HepG2 (cell line): ENCODE measurements at regions not wholly inside any gene's neighbourhood (a gene's known extent, or its start where the extent isn't known, plus 50 kb on each side); places are given as distances from the start of the nearest gene placed in this dataset.

ENCODE experiments used
- ATAC-seq: fragments of 200-7000 bp; cut with Tn5 transposase; 3 replicates; pipeline ENCODE4 v1.9.1; 2020; ENCODE audit warnings: mild to moderate bottlenecking, moderate library complexity
- BruUV-seq: library from RNA; stranded (reverse); fragments of 400-500 nt; replicated peaks from 2 replicates; lab custom pipeline; 2021; lab: Mats Ljungman, UMichigan
- CTCF ChIA-PET: fragments of 300-600 bp; formaldehyde crosslinking; extraction: SDS; loops from one replicate; lab custom pipeline; 2021; ENCODE audit warnings: low total read pairs, inconsistent platforms, low intra/inter-chr PET ratio; lab: Yijun Ruan, JAX
- POLR2A ChIA-PET: fragments of 350-600 bp; sonication (Branson Sonifier 250); formaldehyde crosslinking; loops from one replicate; lab custom pipeline; 2020; ENCODE audit warnings: antibody characterized with exemption, inconsistent platforms; lab: Yijun Ruan, JAX
- DNase-seq: peaks from one replicate; pipeline ENCODE4 v3.0.0-alpha.2; 2015; ENCODE audit warnings: low spot score
- FAIRE-seq: peaks from 3 replicates; lab custom pipeline; 2011; peaks lifted over from hg19 to GRCh38; lab: Jason Lieb, UNC
- H2AFZ ChIP-seq: one replicate; pipeline ENCODE4 v1.6.1; 2011; ENCODE audit warnings: low read length, inconsistent platforms
- H3K27ac ChIP-seq: fragments of 300-600 bp; 3 replicates; pipeline ENCODE4 v1.8.0; 2011; ENCODE audit warnings: mixed run types, mild to moderate bottlenecking, mixed read lengths, low read length, inconsistent platforms; ENCODE audit not compliant: insufficient read depth; ENCODE audit errors: extremely low read length
- H3K27me3 ChIP-seq, 2 experiments: fragments of 200-600 bp in 1 of 2; 2 replicates in 1 of 2; 3 replicates in 1 of 2; pipeline versions ENCODE4 v1.6.0 to v1.8.0; 2011; ENCODE audit warnings: low read length in 2 of 2, mild to moderate bottlenecking in 2 of 2, moderate library complexity in 2 of 2, inconsistent platforms in 1 of 2; ENCODE audit not compliant: insufficient read depth in 2 of 2, control insufficient read depth in 1 of 2
- H3K36me3 ChIP-seq, 2 experiments: fragments of 200-600 bp in 1 of 2; replicated peaks in 1 of 2; 2 replicates in 1 of 2; 3 replicates in 1 of 2; pipeline versions ENCODE4 v1.5.1 to v1.8.0; 2011; ENCODE audit warnings: low read length in 2 of 2, inconsistent platforms in 1 of 2; ENCODE audit not compliant: insufficient read depth in 2 of 2, control insufficient read depth in 1 of 2
- H3K4me1 ChIP-seq: 2 replicates; pipeline ENCODE4 v1.5.1; 2012; ENCODE audit warnings: low read length, inconsistent platforms; ENCODE audit not compliant: insufficient read depth
- H3K4me2 ChIP-seq: 2 replicates; pipeline ENCODE4 v1.6.0; 2011; ENCODE audit warnings: low read depth, low read length, inconsistent platforms
- H3K4me3 ChIP-seq, 3 experiments: fragments of 200-600 bp in 1 of 3; sonication (generic), shearing (Covaris generic) in 1 of 3; replicated peaks in 1 of 3; 2 replicates each; pipeline ENCODE4 v1.5.1; 2011 to 2016; ENCODE audit warnings: low read length in 3 of 3, inconsistent platforms in 2 of 3, low read depth in 2 of 3, mild to moderate bottlenecking in 2 of 3, control low read depth in 1 of 3, mixed read lengths in 1 of 3; ENCODE audit not compliant: insufficient read depth in 1 of 3
- H3K79me2 ChIP-seq: one replicate; pipeline ENCODE4 v1.6.1; 2011; ENCODE audit warnings: low read length, inconsistent platforms; ENCODE audit not compliant: insufficient read depth
- H3K9ac ChIP-seq: 2 replicates; pipeline ENCODE4 v1.6.0; 2011; ENCODE audit warnings: mild to moderate bottlenecking, low read depth, low read length, inconsistent platforms; ENCODE audit not compliant: insufficient read depth
- H3K9me3 ChIP-seq: 2 replicates; pipeline ENCODE4 v1.5.1; 2012; ENCODE audit warnings: mild to moderate bottlenecking, low read length
- H4K20me1 ChIP-seq: 2 replicates; pipeline ENCODE4 v1.6.0; 2011; ENCODE audit warnings: inconsistent platforms, mild to moderate bottlenecking, low read length, moderate library complexity; ENCODE audit not compliant: insufficient read depth
- ATF3 ChIP-seq: sonication (generic); formaldehyde crosslinking; IDR thresholded peaks from 2 replicates; pipeline ENCODE4 v1.4.0; 2020; ENCODE audit warnings: missing genetic modification reagents
- ATF4 ChIP-seq, 2 experiments: fragments of 450-650 bp in 1 of 2; sonication (generic) in 1 of 2; formaldehyde crosslinking; IDR thresholded peaks; 2 replicates each; pipeline versions ENCODE4 v1.5.0 to v1.8.0; 2020 to 2022; ENCODE audit warnings: mild to moderate bottlenecking in 1 of 2, missing genetic modification reagents in 1 of 2
- ATF5 ChIP-seq: sonication (generic); formaldehyde crosslinking; IDR thresholded peaks from 2 replicates; pipeline ENCODE4 v1.4.0; 2020; ENCODE audit warnings: mild to moderate bottlenecking, low read depth, missing genetic modification reagents
- CEBPB ChIP-seq: IDR thresholded peaks from 2 replicates; pipeline ENCODE4 v1.6.1; 2011; ENCODE audit warnings: low read depth, low read length, improper control_type of control experiment, borderline replicate concordance
- CEBPG ChIP-seq: IDR thresholded peaks from 2 replicates; pipeline ENCODE4 v1.6.1; 2016
- MAZ ChIP-seq, 2 experiments: sonication (generic) in 1 of 2; formaldehyde crosslinking in 1 of 2; IDR thresholded peaks; 2 replicates each; pipeline versions ENCODE4 v1.5.0 to v1.6.1; 2012 to 2020; ENCODE audit warnings: low read depth in 2 of 2, mild to moderate bottlenecking in 2 of 2, borderline replicate concordance in 1 of 2, improper control_type of control experiment in 1 of 2, low read length in 1 of 2, missing genetic modification reagents in 1 of 2, moderate library complexity in 1 of 2
- ZC3H4 ChIP-seq: sonication (generic); formaldehyde crosslinking; IDR thresholded peaks from 2 replicates; pipeline ENCODE4 v1.4.0; 2020; ENCODE audit warnings: missing genetic modification reagents, borderline replicate concordance
- ZNF121 ChIP-seq: sonication (generic); formaldehyde crosslinking; IDR thresholded peaks from 2 replicates; pipeline ENCODE4 v1.5.0; 2020; ENCODE audit warnings: mild to moderate bottlenecking, missing genetic modification reagents
- ZNF143 ChIP-seq: sonication (generic); formaldehyde crosslinking; IDR thresholded peaks from 2 replicates; pipeline ENCODE4 v1.4.0; 2020; ENCODE audit warnings: missing genetic modification reagents
- ZNF460 ChIP-seq: sonication (generic); formaldehyde crosslinking; IDR thresholded peaks from 2 replicates; pipeline ENCODE4 v1.5.1; 2020; ENCODE audit warnings: missing genetic modification reagents, mild to moderate bottlenecking, borderline replicate concordance
- WGBS: methylation state at CpG from one replicate; pipeline ENCODE4 v1.1.6; 2017; ENCODE audit warnings: low lambda C conversion rate; 5-methylcytosine and 5-hydroxymethylcytosine counted together
- in situ Hi-C: cut with HindIII; loops from 2 replicates; pipeline ENCODE4 v1.10.0; 2017; ENCODE audit warnings: low pct_unique_long_range_greater_than_20kb; ENCODE audit not compliant: extremely low pct_ligation_motif_present
- intact Hi-C: fragments of 100-400 bp; cut with micrococcal nuclease; formaldehyde crosslinking; loops from one replicate; pipeline ENCODE4 v1.10.0; 2022; ENCODE audit not compliant: unreplicated experiment

- intact Hi-C loops: no loop called here
- Histone ChIP-seq H3K4me1 (peaks cover 22% of the 10 kb centered on the region), H4K20me1 (no peaks in the 10 kb centered on the region), H3K9me3 (no peaks in the 10 kb centered on the region), H3K36me3 (no peaks in the 10 kb centered on the region), H3K4me2 (no peak overlapping the region), H3K27me3 (no peaks in the 10 kb centered on the region), H3K79me2 (no peaks in the 10 kb centered on the region), H2AFZ (no peak overlapping the region), H3K4me3 (no peak overlapping the region), H3K9ac (no peak overlapping the region), H3K27ac (no peak overlapping the region)
- DNase-seq: peak; percentile 10
- no peak for ATAC-seq
- 34% methylated on average over 2 of the region's 2 CpGs for WGBS
- no TSS peak for BruUV-seq
- in situ Hi-C loops: no loop called here
- POLR2A ChIA-PET: no interaction called here
- FAIRE-seq: no peak
- no peak for TF ChIP-seq MAZ (IDR thresholded peaks at IDR 0.05; ENCODE audit: borderline replicate concordance, low read depth, low read length)
- no peak for TF ChIP-seq MAZ (CRISPR knock-in tag; IDR thresholded peaks at IDR 0.05; ENCODE audit: low read depth)
- TF ChIP-seq ZNF460 (CRISPR knock-in tag): peak; percentile 48
- TF ChIP-seq ZNF143 (CRISPR knock-in tag): no peak
- peak; percentile 55; the same call in 1 of the 2 replicates for TF ChIP-seq CEBPB
- no peak for TF ChIP-seq ZC3H4
- TF ChIP-seq ATF3 (CRISPR knock-in tag): 0 out of 2 replicates have a peak, but pooled peaks have one; percentile 27
- TF ChIP-seq ATF5: no peak
- peak; percentile 25; the same call in 1 of the 2 replicates for TF ChIP-seq ZNF121 (CRISPR knock-in tag)
- TF ChIP-seq CEBPG (CRISPR knock-in tag): peak; percentile 80
- TF ChIP-seq ATF4 (CRISPR knock-in tag; IDR thresholded peaks at IDR 0.05): 0 out of 4 replicates have a peak, but pooled peaks of 1 of the 2 experiments have one; percentile 18
- CTCF ChIA-PET: no interaction called here
Observed at GRCh38 chr4:123455360-123455759, 58.8 kb downstream of the SPRY1 start.
